PFSK-1 (cell line): ENCODE measurements at regions not wholly inside any gene's neighbourhood (a gene's known extent, or its start where the extent isn't known, plus 50 kb on each side); places are given as distances from the start of the nearest gene placed in this dataset.

ENCODE experiments used
- FOXP2 ChIP-seq: optimal IDR thresholded peaks from 2 replicates; pipeline ENCODE3; 2011; ENCODE audit warnings: borderline replicate concordance, control low read depth, inconsistent platforms; ENCODE audit not compliant: insufficient read depth; ENCODE audit errors: extremely low read length, extremely low read depth
- POLR2AphosphoS5 ChIP-seq: IDR thresholded peaks from 2 replicates; pipeline ENCODE4 v1.6.1; 2012; ENCODE audit warnings: low read depth, mild to moderate bottlenecking, control low read depth, low read length, moderate library complexity
- SIN3A ChIP-seq: IDR thresholded peaks from 2 replicates; pipeline ENCODE4 v1.6.1; 2012; ENCODE audit warnings: mild to moderate bottlenecking, low read length, moderate library complexity, borderline replicate concordance; ENCODE audit not compliant: insufficient read depth
- TAF1 ChIP-seq: IDR thresholded peaks from 2 replicates; pipeline ENCODE4 v1.6.1; 2012; ENCODE audit warnings: low read length, control low read depth, borderline replicate concordance; ENCODE audit not compliant: insufficient read depth
- TF ChIP-seq, protein P1 (sequence below), 2 experiments: IDR thresholded peaks; 2 replicates each; pipeline versions ENCODE4 v1.6.1 to v1.8.0; 2011 to 2012; ENCODE audit warnings: low read depth in 2 of 2, low read length in 2 of 2, control low read depth in 1 of 2, inconsistent platforms in 1 of 2, mild to moderate bottlenecking in 1 of 2, moderate library complexity in 1 of 2; ENCODE audit not compliant: insufficient read depth in 1 of 2

DNA sequence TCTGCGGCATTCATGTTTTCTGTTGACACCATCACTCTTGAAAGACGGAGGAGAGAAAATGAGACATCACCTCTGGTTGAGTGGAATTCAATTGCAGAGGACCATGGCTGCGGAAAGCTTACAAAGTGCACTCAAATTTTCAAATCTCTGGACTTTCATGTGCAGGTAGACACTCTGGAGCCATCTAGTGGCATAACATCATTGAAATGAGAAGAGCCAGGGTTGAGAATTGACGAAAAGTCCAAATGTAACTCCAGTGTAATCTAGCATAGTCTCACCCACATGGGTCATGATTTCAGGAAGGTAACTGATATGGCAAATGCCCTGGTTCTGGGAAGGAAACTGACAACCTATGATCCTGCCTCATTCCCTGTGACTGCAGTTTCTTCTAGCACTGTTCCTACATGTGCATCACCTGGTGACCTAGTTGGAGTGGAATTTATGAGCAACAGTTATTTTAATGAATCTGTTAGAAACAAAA is 687.8 kb downstream of the KCNA4 start:
- TF ChIP-seq TAF1, result no peak
- no peak for TF ChIP-seq POLR2AphosphoS5
- TF ChIP-seq, protein P1, sequence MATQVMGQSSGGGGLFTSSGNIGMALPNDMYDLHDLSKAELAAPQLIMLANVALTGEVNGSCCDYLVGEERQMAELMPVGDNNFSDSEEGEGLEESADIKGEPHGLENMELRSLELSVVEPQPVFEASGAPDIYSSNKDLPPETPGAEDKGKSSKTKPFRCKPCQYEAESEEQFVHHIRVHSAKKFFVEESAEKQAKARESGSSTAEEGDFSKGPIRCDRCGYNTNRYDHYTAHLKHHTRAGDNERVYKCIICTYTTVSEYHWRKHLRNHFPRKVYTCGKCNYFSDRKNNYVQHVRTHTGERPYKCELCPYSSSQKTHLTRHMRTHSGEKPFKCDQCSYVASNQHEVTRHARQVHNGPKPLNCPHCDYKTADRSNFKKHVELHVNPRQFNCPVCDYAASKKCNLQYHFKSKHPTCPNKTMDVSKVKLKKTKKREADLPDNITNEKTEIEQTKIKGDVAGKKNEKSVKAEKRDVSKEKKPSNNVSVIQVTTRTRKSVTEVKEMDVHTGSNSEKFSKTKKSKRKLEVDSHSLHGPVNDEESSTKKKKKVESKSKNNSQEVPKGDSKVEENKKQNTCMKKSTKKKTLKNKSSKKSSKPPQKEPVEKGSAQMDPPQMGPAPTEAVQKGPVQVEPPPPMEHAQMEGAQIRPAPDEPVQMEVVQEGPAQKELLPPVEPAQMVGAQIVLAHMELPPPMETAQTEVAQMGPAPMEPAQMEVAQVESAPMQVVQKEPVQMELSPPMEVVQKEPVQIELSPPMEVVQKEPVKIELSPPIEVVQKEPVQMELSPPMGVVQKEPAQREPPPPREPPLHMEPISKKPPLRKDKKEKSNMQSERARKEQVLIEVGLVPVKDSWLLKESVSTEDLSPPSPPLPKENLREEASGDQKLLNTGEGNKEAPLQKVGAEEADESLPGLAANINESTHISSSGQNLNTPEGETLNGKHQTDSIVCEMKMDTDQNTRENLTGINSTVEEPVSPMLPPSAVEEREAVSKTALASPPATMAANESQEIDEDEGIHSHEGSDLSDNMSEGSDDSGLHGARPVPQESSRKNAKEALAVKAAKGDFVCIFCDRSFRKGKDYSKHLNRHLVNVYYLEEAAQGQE (IDR thresholded peaks at IDR 0.05; ENCODE audit: insufficient read depth in 1 of 2, low read depth in 2 of 2, low read length in 2 of 2), result no peak
- no peak for TF ChIP-seq SIN3A
- TF ChIP-seq FOXP2, result no peak

- TF ChIP-seq, protein P1 (IDR thresholded peaks at IDR 0.05; ENCODE audit: insufficient read depth in 1 of 2, low read depth in 2 of 2, low read length in 2 of 2), result no peak
- no peak for TF ChIP-seq FOXP2
- TF ChIP-seq POLR2AphosphoS5, result no peak
- no peak for TF ChIP-seq TAF1
- no peak for TF ChIP-seq SIN3A
These were observed 688.9 kb downstream of the KCNA4 start for GRCh38 chr11:29327891-29328290.

DNA sequence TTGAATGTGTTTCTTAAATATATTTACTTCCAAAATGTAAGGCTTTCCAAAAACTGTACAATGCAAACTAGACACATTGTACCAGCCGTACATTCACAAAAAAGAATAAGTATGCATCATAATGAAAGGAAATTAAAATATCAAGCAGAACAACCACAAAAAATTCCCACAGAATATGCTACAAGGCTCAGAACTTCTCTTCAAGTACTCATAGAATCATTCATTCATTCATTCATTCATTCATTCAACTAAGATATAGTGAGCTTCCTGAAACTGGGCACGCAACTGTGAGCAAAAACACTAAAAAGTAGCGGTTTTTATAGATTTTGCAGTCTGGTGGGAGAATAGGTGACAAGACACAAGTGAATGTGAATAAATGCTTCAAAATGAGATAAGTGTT is 690.1 kb downstream of the KCNA4 start:
- TF ChIP-seq POLR2AphosphoS5 (no peak), TAF1 (no peak)
- TF ChIP-seq, protein P1 (IDR thresholded peaks at IDR 0.05; ENCODE audit: insufficient read depth in 1 of 2, low read depth in 2 of 2, low read length in 2 of 2), result no peak

- TF ChIP-seq SIN3A (no peak), TAF1 (no peak), POLR2AphosphoS5 (no peak), FOXP2 (no peak)
- TF ChIP-seq, protein P1 (IDR thresholded peaks at IDR 0.05; ENCODE audit: insufficient read depth in 1 of 2, low read depth in 2 of 2, low read length in 2 of 2), result no peak
These were observed 692.5 kb downstream of the KCNA4 start for GRCh38 chr11:29324328-29324727.
